ENCODE measurements at regions not wholly inside any gene's neighbourhood (a gene's known extent, or its start where the extent isn't known, plus 50 kb on each side); places are given as distances from the start of the nearest gene placed in this dataset.

DNA sequence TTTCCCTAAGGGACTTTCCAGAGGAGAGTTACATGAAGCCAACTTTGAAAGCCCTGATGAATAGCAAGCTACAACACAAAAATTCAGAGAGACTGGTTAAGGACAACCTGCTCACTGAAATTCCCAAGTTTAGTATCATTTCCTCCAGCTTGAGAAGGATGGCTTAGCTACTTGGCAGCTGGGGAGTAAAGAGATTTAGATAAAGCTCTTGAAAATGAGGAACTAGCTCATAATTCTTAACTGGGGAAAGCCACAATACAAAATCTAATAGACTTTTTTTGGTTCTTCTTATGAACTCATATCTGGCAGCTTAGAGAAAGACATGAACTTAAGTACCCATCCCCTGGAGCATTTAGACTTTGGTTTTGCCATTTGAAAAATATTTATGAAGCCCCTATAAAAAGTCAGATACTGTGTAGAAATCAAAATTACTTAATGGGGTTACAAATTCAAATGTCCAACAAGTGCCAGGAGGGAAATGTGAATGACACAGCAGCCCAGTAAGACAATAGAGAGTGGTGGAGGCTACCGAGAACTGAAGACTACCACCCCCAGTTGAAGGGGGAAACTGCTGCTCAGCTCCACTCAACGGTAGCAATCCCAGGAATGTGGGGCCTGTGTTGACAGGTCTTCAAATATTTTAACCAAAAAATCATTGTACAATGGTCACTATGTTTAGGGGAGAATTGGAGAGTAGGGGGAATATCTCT is 79.4 kb upstream of the ADRB2 start:
- Histone ChIP-seq H3F3A (ENCODE audit: insufficient read depth) (no peaks in the 10 kb centered on the region), H3K9me3 (ENCODE audit: insufficient read depth, low read length) (no peaks in the 10 kb centered on the region), H3K27ac (ENCODE audit: low read depth, low read length) (no peak overlapping the region), H2AFZ (ENCODE audit: low read depth, low read length, severe bottlenecking) (no peak overlapping the region), H3K9ac (ENCODE audit: low read length) (no peak overlapping the region), H3K36me3 (ENCODE audit: low read length) (no peaks in the 10 kb centered on the region), H3K9me2 (replicated peaks; ENCODE audit: insufficient read depth, low read length) (no peaks in the 10 kb centered on the region), H3K27me3 (ENCODE audit: low read length) (no peaks in the 10 kb centered on the region), H3K4me3 (ENCODE audit: insufficient read depth, low read length, poor library complexity, severe bottlenecking) (no peak overlapping the region), H3K4me2 (ENCODE audit: low read depth, low read length, poor library complexity, severe bottlenecking) (no peak overlapping the region), H3K79me2 (ENCODE audit: insufficient read depth, low read length) (no peaks in the 10 kb centered on the region), H4K20me1 (ENCODE audit: low read depth, low read length) (no peaks in the 10 kb centered on the region)
- TF ChIP-seq EZH2phosphoT487 (conservative IDR thresholded peaks at IDR 0.05; ENCODE audit: low read length) = no peak
- TF ChIP-seq, protein P1, sequence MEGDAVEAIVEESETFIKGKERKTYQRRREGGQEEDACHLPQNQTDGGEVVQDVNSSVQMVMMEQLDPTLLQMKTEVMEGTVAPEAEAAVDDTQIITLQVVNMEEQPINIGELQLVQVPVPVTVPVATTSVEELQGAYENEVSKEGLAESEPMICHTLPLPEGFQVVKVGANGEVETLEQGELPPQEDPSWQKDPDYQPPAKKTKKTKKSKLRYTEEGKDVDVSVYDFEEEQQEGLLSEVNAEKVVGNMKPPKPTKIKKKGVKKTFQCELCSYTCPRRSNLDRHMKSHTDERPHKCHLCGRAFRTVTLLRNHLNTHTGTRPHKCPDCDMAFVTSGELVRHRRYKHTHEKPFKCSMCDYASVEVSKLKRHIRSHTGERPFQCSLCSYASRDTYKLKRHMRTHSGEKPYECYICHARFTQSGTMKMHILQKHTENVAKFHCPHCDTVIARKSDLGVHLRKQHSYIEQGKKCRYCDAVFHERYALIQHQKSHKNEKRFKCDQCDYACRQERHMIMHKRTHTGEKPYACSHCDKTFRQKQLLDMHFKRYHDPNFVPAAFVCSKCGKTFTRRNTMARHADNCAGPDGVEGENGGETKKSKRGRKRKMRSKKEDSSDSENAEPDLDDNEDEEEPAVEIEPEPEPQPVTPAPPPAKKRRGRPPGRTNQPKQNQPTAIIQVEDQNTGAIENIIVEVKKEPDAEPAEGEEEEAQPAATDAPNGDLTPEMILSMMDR (IDR thresholded peaks at IDR 0.05; ENCODE audit: insufficient read depth, low read length, poor library complexity, severe bottlenecking) = no peak

DNA sequence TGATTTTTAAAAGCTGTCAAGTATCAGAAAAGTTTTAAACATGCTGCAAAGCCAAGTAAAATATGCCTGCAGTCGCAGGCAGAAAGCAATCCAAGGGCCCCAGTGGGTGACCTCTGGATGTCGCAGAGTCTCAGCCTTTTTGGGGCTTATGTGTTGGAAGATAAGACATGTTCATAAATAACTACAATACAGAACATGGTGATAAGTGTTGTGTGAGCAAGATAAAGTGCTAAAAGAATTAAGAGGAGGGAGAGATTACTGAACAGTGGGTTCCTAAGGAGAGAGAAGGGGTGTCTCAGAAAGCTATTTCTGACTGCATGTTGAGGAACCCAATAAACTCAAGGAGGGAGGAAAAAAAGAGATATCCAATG is 78.9 kb upstream of the ADRB2 start:
- Histone ChIP-seq H3K9me3 (ENCODE audit: insufficient read depth, low read length) (no peaks in the 10 kb centered on the region), H3K9ac (ENCODE audit: low read length) (no peak overlapping the region), H3K4me2 (ENCODE audit: low read depth, low read length, poor library complexity, severe bottlenecking) (no peak overlapping the region), H3K27me3 (ENCODE audit: low read length) (no peaks in the 10 kb centered on the region), H4K20me1 (ENCODE audit: low read depth, low read length) (no peaks in the 10 kb centered on the region), H3K79me2 (ENCODE audit: insufficient read depth, low read length) (no peaks in the 10 kb centered on the region), H3K27ac (ENCODE audit: low read depth, low read length) (no peak overlapping the region), H2AFZ (ENCODE audit: low read depth, low read length, severe bottlenecking) (no peak overlapping the region), H3K36me3 (ENCODE audit: low read length) (no peaks in the 10 kb centered on the region), H3K4me3 (ENCODE audit: insufficient read depth, low read length, poor library complexity, severe bottlenecking) (no peak overlapping the region), H3K9me2 (replicated peaks; ENCODE audit: insufficient read depth, low read length) (no peaks in the 10 kb centered on the region), H3F3A (ENCODE audit: insufficient read depth) (no peaks in the 10 kb centered on the region)
- TF ChIP-seq, protein P1 (IDR thresholded peaks at IDR 0.05; ENCODE audit: insufficient read depth, low read length, poor library complexity, severe bottlenecking) = no peak
- no peak for TF ChIP-seq EZH2phosphoT487 (conservative IDR thresholded peaks at IDR 0.05; ENCODE audit: low read length)

DNA sequence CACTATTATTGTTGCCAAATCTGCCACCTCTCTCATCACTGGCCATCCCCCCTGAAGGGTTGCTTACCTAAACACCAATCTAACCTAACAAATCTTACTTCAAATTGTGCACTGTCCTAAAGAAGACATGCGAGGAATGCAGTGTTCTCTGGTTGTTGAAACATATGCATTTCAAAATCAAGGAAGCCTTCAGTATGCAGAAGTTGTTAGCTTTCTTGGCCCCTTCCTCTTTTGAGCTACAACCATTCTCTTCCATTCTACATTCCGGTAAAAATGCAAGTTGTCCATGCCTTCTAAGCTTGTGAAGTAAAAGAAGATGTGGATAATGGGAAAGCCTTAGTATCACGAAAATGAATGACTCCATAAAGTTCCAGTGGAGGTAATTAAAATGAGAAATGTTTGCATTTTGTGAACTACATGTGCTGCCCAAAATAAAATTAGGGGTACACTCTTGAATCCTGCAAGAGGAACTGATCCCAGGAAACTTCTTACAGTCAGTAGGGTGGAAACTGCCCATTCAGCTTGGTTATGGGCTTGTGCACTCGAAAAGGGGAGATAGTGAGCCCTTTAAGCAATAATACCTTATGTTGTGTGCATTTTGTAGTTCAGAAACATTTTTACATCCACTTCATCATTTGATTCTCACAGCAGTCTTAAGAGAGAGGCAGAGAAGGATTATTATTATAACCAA is 77.6 kb upstream of the ADRB2 start:
- Histone ChIP-seq H3K79me2 (ENCODE audit: insufficient read depth, low read length) (no peaks in the 10 kb centered on the region), H3K4me2 (ENCODE audit: low read depth, low read length, poor library complexity, severe bottlenecking) (no peak overlapping the region), H3K27me3 (ENCODE audit: low read length) (no peaks in the 10 kb centered on the region), H3K36me3 (ENCODE audit: low read length) (no peaks in the 10 kb centered on the region), H3K27ac (ENCODE audit: low read depth, low read length) (no peak overlapping the region), H3K4me3 (ENCODE audit: insufficient read depth, low read length, poor library complexity, severe bottlenecking) (no peak overlapping the region), H4K20me1 (ENCODE audit: low read depth, low read length) (no peaks in the 10 kb centered on the region), H3K9ac (ENCODE audit: low read length) (no peak overlapping the region), H3K9me3 (ENCODE audit: insufficient read depth, low read length) (no peaks in the 10 kb centered on the region), H3F3A (ENCODE audit: insufficient read depth) (no peaks in the 10 kb centered on the region), H3K9me2 (replicated peaks; ENCODE audit: insufficient read depth, low read length) (no peaks in the 10 kb centered on the region), H2AFZ (ENCODE audit: low read depth, low read length, severe bottlenecking) (no peak overlapping the region)
- TF ChIP-seq EZH2phosphoT487 (conservative IDR thresholded peaks at IDR 0.05; ENCODE audit: low read length) = no peak
- TF ChIP-seq, protein P1 (IDR thresholded peaks at IDR 0.05; ENCODE audit: insufficient read depth, low read length, poor library complexity, severe bottlenecking) = no peak
